Stimulated activated CD4-positive, alpha-beta T cell treated with anti-CD3 and anti-CD28 coated beads, Interleukin-4, amount 100 ng/mL, for 48 hours (primary cell): ENCODE measurements at regions not wholly inside any gene's neighbourhood (a gene's known extent, or its start where the extent isn't known, plus 50 kb on each side); places are given as distances from the start of the nearest gene placed in this dataset.

ENCODE experiments used
- DNase-seq, 2 donors: peaks; one replicate each; pipeline ENCODE4 v3.0.0-alpha.2; 2020; ENCODE audit warnings: low read depth in 2 of 2

GRCh38 chr2:125042727-125043126 is 1017.6 kb downstream of the CNTNAP5 start:
- DNase-seq: no peak

GRCh38 chr2:125070726-125071505 is 1045.8 kb downstream of the CNTNAP5 start:
- no peak for DNase-seq

- DNase-seq: no peak
Observed at GRCh38 chr2:125073440-125073839, 1048.4 kb downstream of the CNTNAP5 start.

GRCh38 chr2:125085904-125086303 is 1060.8 kb downstream of the CNTNAP5 start:
- no peak for DNase-seq

- no peak for DNase-seq
Observed at GRCh38 chr2:125086313-125087184, 1061.5 kb downstream of the CNTNAP5 start.

- DNase-seq: no peak
Observed at GRCh38 chr2:125092276-125093009, 1067.4 kb downstream of the CNTNAP5 start.

GRCh38 chr2:125095826-125096225 is 1070.7 kb downstream of the CNTNAP5 start:
- no peak for DNase-seq

GRCh38 chr2:125106710-125107109 is 1081.6 kb downstream of the CNTNAP5 start:
- no peak for DNase-seq

GRCh38 chr2:125107446-125107845 is 1082.4 kb downstream of the CNTNAP5 start:
- no peak for DNase-seq

GRCh38 chr2:125108251-125108650 is 1083.2 kb downstream of the CNTNAP5 start:
- no peak for DNase-seq

GRCh38 chr2:125125902-125126301 is 1100.8 kb downstream of the CNTNAP5 start:
- no peak for DNase-seq

GRCh38 chr2:125160947-125161346 is 1135.9 kb downstream of the CNTNAP5 start:
- no peak for DNase-seq

- no peak for DNase-seq
Observed at GRCh38 chr2:125167152-125167551, 1142.1 kb downstream of the CNTNAP5 start.

GRCh38 chr2:125167820-125168219 is 1142.7 kb downstream of the CNTNAP5 start:
- DNase-seq: no peak

- DNase-seq: no peak
Observed at GRCh38 chr2:125168442-125168841, 1143.4 kb downstream of the CNTNAP5 start.

GRCh38 chr2:125169022-125169763 is 1144.1 kb downstream of the CNTNAP5 start:
- no peak for DNase-seq

- DNase-seq: no peak
Observed at GRCh38 chr2:125169764-125170146, 1144.7 kb downstream of the CNTNAP5 start.

GRCh38 chr2:125172181-125172580 is 1147.1 kb downstream of the CNTNAP5 start:
- no peak for DNase-seq

- DNase-seq: no peak
Observed at GRCh38 chr2:125175415-125175814, 1150.3 kb downstream of the CNTNAP5 start.

GRCh38 chr2:125185691-125186270 is 1160.7 kb downstream of the CNTNAP5 start:
- DNase-seq: no peak

- no peak for DNase-seq
Observed at GRCh38 chr2:125207431-125207830, 1182.3 kb downstream of the CNTNAP5 start.
